GM04503 (cell line): ENCODE measurements at regions not wholly inside any gene's neighbourhood (a gene's known extent, or its start where the extent isn't known, plus 50 kb on each side); places are given as distances from the start of the nearest gene placed in this dataset.
"Not testable (repeated sequence)": the region's sequence is repeated elsewhere in the genome, so short reads cannot be mapped to it uniquely, and the experiment has no call there.

Source experiments
- DNase-seq: peaks from one replicate; pipeline ENCODE4 v3.0.0-alpha.2; 2012; ENCODE audit warnings: low read depth

GRCh38 chr1:120550335-120550734 is 135.5 kb downstream of the NBPF8 start:
- not testable (repeated sequence) for DNase-seq

- not testable (repeated sequence) for DNase-seq
Observed at GRCh38 chr1:120552190-120552589, 137.4 kb downstream of the NBPF8 start.

DNA sequence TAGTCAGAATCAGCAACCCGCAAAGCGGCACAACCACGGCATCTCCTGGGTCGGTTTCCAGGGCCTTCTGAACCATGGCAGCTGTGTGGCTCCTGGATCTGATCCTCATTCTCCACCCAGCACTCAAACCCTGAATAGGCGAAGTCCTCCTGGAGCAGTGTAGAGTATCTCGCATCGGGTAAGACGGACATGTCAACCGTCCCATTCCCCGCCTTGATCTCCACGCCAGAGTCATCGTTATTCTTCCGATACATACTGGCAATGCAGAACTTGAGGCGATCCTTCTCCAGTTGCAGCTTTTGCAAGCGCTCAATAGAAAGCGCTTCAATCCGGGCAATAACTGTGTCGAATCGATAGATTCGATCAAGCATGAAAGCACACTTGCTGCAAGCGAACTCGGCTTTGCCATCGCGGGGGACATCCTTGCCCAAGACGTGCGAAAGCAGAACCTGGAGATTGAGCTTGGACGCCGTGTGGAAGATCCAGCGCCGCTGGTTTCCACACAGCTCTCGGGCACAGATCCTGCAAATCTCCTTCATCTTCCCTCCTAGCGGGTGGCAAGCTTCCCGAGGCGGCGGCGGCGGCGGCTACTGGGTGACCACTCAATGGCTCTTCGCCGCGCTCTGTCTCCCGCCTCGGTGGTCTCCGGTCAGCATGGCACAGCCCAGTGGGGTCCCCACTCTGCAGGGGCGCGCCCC is 142.9 kb downstream of the NBPF8 start:
- DNase-seq = not testable (repeated sequence)

DNA sequence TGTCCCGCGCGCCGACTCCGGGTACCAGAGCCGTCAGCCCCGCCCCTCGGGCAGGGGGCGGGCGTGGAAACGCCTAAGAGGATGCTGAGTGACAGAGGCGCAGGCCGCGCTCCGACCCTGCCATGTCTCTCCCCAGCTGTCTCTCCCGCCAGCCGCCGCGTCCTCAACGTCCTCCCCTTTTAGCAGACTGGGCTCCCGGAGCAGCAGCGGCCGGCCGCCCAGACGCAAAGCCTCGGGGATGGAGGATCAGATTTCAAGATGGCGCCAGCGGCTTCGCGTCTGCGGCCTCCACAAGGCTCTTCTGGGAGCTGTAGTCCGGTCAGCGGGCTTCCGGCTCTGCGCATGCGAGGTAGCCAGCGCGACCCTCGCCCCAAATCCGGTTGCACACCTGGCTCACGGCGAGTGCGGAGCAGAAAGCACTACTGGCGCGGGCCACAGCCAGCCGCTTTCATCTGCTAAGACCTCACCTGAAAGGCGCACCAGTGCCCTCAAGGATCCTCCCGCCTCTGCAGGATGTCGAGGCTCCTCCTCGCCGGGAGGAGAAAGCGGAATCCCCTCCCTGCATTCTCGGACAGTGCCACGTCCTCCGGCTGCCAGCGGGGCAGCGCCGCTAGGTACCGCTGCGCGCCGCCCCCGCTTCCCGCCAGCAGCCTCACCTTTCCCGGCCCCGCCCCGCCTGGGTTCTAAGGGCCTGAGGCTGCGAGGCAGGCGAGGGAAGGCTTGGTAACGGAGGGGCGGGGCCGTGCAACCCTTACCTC is 143.6 kb downstream of the NBPF8 start:
- DNase-seq = peak; percentile 12

- DNase-seq = not testable (repeated sequence)
Observed at GRCh38 chr1:120561767-120562166, 146.9 kb downstream of the NBPF8 start.

- not testable (repeated sequence) for DNase-seq
Observed at GRCh38 chr1:120565396-120565795, 150.6 kb downstream of the NBPF8 start.

DNA sequence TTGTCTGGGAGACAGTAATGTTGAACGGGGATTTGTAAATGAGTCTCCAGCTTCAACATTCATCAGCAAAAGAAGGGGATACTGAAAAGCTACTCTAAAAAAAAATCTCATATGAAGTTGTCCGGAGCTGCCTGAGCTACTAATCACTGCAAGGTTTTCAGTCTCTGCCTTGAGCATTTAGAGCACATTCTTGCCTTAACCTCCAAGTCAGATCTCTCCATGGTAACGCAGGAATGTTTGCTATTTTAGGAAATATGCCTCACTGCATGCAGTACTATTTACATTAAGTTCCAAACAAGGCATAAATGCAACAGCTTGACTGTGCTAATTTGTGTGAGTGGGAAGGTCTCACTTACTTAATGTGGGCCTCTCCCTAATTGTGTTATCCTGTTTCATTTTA is 152.8 kb downstream of the NBPF8 start:
- DNase-seq = not testable (repeated sequence)

GRCh38 chr1:120575201-120575600 is 148.5 kb upstream of the NBPF26 start:
- not testable (repeated sequence) for DNase-seq

DNA sequence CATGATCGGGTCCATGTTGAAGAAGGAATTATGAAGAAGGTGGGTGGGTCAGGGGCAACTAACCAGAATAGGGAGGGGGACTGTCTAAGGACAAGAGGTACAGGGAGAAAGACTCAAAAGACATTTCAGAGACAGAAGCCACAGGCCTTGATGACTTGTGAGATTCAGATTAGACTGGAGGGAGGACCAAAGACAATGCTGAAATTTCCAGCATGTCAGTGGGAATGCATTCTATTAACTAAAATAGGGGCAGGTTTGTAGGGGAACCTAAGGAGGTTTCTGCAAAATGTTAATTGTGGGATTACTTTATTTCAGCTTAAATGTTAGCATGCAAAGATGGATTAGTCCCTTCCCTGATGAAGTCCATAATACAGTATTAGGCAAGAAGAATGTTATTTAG is 141.6 kb upstream of the NBPF26 start:
- not testable (repeated sequence) for DNase-seq

DNA sequence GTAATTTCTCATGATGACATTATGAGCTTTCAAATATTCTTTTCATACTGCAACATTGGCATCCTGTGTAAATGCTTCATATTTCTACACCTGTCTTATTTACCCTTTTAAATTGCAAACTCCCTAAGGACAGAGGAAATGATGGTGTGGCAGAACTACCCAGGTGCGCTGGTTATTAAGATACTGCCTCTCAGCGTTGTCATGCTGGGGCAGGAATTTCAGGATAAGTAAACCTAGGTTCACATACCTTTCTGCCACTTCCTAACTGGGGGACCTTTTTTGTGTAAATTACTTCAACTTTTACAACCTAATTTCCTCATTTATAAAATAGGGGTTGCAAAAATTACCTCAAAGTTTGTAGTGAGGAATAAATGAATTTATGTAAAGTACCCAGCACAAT is 137.7 kb upstream of the NBPF26 start:
- not testable (repeated sequence) for DNase-seq

GRCh38 chr1:120588811-120589210 is 134.9 kb upstream of the NBPF26 start:
- DNase-seq = not testable (repeated sequence)

DNA sequence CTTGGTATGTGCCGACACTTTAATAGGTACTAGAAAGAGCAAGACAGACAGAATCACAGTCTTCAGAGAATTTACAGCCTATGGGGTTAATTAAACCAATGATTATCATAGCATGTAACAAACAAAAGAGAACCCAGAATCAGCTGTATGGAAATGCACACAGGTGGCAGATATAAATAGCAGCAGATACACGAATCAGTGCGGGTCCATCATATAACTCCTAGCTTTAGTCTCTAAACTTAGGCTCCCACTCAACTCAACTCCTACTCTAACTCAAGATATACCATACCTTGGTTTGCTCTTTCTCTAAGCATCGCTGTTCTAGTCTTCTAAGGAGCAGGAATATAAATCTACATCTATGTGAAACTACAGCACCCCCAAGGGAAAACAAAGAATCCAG is 132.0 kb upstream of the NBPF26 start:
- DNase-seq = not testable (repeated sequence)

DNA sequence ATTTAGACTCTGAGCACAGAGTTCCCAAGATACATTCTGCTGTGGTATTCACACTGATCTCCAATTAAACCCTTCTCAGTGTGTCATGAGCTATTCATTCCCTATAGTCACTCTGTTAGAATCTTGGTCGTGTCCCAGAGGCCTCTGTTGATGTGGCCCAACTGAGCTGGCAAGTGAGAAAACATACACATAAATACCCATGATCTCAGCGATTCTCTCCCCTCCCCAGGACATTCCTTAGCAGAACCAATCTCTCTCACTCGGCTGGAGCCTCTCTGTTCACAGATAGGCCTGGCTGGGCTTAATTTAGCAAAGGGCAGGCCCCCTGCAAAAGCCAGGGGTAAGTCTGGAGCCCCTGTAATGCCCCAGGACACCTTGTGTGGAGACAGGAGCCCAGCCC is 130.8 kb upstream of the NBPF26 start:
- DNase-seq = not testable (repeated sequence)

DNA sequence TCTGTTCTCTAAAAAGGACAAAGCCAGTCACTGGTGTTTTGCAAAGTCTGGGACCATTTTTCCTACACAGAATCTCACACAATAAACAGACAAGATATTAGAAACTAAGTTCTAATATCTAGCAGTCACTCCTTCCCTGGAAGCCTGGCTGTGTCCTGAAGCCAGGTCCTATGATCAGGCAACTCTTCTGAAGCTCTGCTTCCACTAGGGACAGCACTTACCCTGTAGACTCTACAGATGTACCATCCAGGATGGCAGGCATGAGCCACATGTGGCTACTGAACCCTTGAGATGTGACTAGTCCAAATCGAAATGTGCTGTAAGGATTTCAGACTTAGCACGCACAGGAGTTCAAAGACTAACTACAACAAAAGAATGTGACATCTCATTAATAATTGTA is 130.1 kb upstream of the NBPF26 start:
- not testable (repeated sequence) for DNase-seq

DNA sequence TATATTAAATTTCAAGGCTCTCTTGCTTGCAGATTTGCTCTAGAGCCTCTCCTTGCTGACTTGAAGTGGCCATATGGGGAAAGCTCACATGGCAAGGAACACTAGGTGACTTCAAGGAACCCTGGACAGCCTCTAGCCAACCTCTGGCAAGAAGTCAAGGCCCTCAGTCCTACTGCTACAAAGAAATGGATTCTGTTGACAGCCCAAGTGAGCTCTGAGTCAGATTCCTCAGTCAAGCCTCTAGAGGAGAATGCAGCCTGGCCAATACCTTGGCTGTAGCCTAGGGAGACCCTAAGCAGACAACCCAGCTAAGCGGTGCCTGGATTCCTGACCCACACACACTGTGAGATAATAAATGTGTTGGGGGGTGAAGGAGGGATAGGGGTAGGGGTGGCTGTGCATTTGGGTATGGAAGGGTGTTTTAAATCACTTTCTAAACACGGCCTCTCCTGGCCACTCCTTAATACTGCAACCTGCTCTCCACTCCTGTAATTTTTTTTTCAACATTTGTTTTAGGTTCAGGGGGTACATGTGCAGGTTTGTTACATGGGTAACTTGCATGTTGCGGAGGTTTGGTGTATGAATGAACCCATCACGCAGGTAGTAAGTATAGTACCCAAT is 125.3 kb upstream of the NBPF26 start:
- not testable (repeated sequence) for DNase-seq

GRCh38 chr1:120599511-120599910 is 124.2 kb upstream of the NBPF26 start:
- DNase-seq = not testable (repeated sequence)

DNA sequence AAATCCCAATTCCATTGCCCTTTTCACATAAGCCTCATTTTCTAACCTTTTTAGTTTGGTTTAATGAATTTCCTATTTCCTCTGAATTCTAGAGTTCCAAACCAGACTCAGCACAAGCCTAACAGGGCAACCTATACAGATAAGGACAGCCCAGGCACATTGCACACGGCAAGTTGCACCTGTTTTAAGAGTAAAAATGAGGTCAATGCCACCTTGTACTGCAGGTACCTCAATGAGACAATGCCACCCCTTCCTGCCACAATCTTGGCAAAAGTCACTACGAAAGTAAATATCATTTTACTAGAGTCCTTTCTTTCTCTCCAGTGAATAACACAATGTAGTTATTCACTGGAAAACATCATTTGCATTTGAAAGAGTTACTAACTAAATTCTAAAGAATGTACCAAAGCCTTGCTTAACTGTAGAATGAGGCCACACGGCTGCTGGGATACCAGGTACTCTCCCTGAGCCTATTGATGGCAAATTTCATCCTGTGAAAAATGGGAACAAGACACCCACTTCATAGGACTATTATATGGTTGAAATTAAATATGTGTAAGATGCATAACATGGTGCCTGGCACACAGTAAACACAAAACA is 123.2 kb upstream of the NBPF26 start:
- not testable (repeated sequence) for DNase-seq

DNA sequence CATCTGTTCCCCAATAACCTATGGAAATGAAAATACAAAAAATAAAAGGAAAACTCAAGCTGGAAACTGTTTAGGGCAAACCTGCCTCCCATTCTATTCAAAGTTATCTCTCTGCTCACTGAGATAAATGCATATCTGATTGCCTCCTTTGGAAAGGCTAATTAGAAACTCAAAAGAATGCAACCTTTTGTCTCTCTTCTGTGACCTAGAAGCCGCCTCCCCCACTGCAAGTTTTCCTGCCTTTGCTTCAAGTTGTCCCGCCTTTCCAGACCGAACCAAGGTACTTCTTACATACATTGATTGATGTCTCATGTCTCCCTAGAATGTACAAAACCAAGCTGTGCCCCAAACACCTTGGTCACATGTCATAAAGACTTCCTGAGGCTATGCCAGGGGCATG is 115.9 kb upstream of the NBPF26 start:
- not testable (repeated sequence) for DNase-seq

GRCh38 chr1:120608314-120609014 is 115.3 kb upstream of the NBPF26 start:
- not testable (repeated sequence) for DNase-seq

DNA sequence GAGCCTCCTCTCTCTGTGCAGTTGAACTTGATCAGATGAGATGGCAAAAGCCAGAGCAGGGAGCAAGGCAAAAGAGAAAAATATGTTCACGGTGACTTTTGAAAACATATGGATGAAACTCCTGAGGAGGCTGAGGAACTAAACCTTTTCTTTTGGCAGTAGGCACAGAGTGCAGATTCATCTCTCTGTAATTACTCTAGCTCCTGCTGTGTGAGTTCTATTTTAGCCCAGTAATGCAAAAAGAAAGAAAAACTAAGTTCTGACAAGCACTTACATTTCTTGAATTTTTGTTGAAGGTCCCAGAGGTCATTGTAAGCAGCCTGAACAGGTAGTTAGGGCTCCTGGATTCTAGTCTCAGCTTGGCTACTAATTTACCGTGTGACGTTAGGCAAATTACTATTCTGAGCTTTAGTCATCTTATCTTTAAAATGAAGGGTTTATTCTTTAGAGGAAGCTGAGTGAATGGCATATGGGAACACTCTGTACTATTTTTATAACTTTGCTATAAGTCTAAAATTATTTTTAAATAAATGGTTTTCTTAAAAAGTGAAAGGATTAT is 114.7 kb upstream of the NBPF26 start:
- not testable (repeated sequence) for DNase-seq

- DNase-seq = not testable (repeated sequence)
Observed at GRCh38 chr1:120609834-120610233, 113.9 kb upstream of the NBPF26 start.
